Pancreas (tissue), 10 donors: ENCODE measurements at regions not wholly inside any gene's neighbourhood (a gene's known extent, or its start where the extent isn't known, plus 50 kb on each side); places are given as distances from the start of the nearest gene placed in this dataset.
A peak's percentile ranks its signal among the peaks of the same experiment; 100 is the strongest.

ENCODE experiments used
- ATAC-seq, 4 donors: fragments of 200-7000 bp; cut with Tn5 transposase; one replicate each; pipeline versions ENCODE4 v1.8.0 to v1.9.1; 2020; ENCODE audit warnings: mild to moderate bottlenecking in 4 of 4, moderate library complexity in 4 of 4
- DNase-seq, 6 donors: peaks; one replicate each; pipeline ENCODE4 v3.0.0-alpha.2; 2020
- FAIRE-seq: peaks from 2 replicates; lab custom pipeline; 2012; peaks lifted over from hg19 to GRCh38; lab: Jason Lieb, UNC
- H3K27ac ChIP-seq, 4 donors: fragments of 200-600 bp; sonication (generic); 1 replicate in 3 of 4; 2 replicates in 1 of 4; pipeline versions ENCODE4 v1.5.0 to v1.8.0; 2020
- H3K27me3 ChIP-seq, 4 donors: fragments of 200-600 bp; one replicate each; pipeline ENCODE4 v1.8.0; 2021
- H3K36me3 ChIP-seq, 3 donors: fragments of 200-600 bp; sonication (generic) in 1 of 3; one replicate each; pipeline versions ENCODE4 v1.5.0 to v1.8.0; 2020 to 2021
- H3K4me1 ChIP-seq, 3 donors: fragments of 200-600 bp; one replicate each; pipeline ENCODE4 v1.8.0; 2021
- H3K4me3 ChIP-seq, 4 donors: fragments of 200-600 bp; sonication (generic) in 2 of 4; one replicate each; pipeline versions ENCODE4 v1.5.0 to v1.8.0; 2020 to 2021
- H3K9me3 ChIP-seq, 4 donors: fragments of 200-600 bp; one replicate each; pipeline ENCODE4 v1.8.0; 2021
- WGBS, 2 donors: extraction: QIAGEN DNeasy Blood & Tissue Kit; methylation state at CpG; one replicate each; pipeline ENCODE4 v1.1.7; 2013; 5-methylcytosine and 5-hydroxymethylcytosine counted together
- intact Hi-C, 3 donors: fragments of 100-400 bp; cut with DNase I; formaldehyde crosslinking; loops; one replicate each; pipeline versions ENCODE4 v1.11.1 to v1.14.2; 2022
- TF ChIP-seq, protein P1 (sequence below), 4 donors: fragments of 200-600 bp; sonication (generic) in 3 of 4; IDR thresholded peaks; one replicate each; pipeline versions ENCODE4 v1.5.0 to v1.8.0; 2021; ENCODE audit warnings: antibody characterized with exemption in 4 of 4
- donor health status: healthy with polysubstance abuse.
- donor health status: DM: no; HTN: no; CAD: no; lungs with moderate emphysema.
- donor health status: DM: no; HTN: no; CAD: no.
- donor health status: control.
- donor health status: control.
- donor health status: Bipolar disorder and iron deficiency.
- donor health status: DM: yes; HTN: yes; CAD: no.
- donor health status: DM: no; HTN: no; CAD: no.
- donor health status: DM: no; HTN: no; CAD: no.
- donor health status: DM: yes; HTN: yes; CAD: no.

DNA sequence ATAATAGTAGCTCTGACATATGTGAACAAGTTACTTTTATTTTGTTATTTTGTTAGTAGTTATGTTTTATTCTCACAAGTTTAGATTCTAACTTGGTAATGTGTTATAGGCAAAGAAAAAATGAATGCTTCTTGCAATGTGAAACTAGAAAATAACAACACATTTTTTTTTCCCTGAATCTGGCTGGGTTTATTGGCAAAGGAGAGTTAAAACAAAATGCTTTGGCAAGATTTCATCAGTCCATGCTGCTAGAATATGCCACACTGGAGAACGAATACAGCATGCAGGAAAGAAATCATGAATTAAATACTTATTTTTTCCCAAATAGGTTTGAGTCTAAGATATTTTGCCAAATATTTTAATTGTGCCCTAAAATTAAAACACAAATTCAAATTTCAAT, 1048.1 kb upstream of the ACO1 start:
- WGBS, 2 donors = 28 to 33% methylated on average over 1 of the region's 1 CpG
- Histone ChIP-seq H3K4me1 (no peaks in the 10 kb centered on the region), H3K27me3 (no peaks in the 10 kb centered on the region), H3K9me3 (no peaks in the 10 kb centered on the region), H3K27ac (no peak overlapping the region), H3K4me3 (no peak overlapping the region), H3K36me3 (no peaks in the 10 kb centered on the region)
- no peak for DNase-seq
- TF ChIP-seq, protein P1, sequence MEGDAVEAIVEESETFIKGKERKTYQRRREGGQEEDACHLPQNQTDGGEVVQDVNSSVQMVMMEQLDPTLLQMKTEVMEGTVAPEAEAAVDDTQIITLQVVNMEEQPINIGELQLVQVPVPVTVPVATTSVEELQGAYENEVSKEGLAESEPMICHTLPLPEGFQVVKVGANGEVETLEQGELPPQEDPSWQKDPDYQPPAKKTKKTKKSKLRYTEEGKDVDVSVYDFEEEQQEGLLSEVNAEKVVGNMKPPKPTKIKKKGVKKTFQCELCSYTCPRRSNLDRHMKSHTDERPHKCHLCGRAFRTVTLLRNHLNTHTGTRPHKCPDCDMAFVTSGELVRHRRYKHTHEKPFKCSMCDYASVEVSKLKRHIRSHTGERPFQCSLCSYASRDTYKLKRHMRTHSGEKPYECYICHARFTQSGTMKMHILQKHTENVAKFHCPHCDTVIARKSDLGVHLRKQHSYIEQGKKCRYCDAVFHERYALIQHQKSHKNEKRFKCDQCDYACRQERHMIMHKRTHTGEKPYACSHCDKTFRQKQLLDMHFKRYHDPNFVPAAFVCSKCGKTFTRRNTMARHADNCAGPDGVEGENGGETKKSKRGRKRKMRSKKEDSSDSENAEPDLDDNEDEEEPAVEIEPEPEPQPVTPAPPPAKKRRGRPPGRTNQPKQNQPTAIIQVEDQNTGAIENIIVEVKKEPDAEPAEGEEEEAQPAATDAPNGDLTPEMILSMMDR (IDR thresholded peaks at IDR 0.05) = no peak
- intact Hi-C loops = no loop called here
- no peak for ATAC-seq
- no peak for FAIRE-seq

DNA sequence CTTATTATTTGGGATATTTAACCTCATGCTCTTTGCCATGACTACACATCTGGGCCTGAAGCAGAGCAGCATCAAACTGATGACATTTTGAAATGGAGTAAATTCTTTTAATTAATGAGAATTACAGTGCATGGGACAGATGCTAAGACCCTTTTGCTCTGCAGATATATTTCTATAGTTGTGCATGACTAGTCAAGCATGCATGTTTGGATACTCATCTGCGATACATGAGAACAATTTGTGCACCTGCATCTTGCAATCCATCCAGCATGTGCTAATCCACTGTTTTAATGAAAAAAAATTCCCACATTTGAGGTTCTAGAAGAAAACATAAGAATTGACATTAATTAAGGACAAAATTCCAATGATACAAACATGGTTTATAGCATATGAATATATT, 1047.6 kb upstream of the ACO1 start:
- WGBS, 2 donors = 85% methylated on average over 1 of the region's 1 CpG
- no peak for DNase-seq
- H3K36me3 ChIP-seq = no peaks in the 10 kb centered on the region
- intact Hi-C loops = no loop called here
- no peaks in the 10 kb centered on the region for H3K9me3 ChIP-seq
- no peak for FAIRE-seq
- H3K27me3 ChIP-seq = no peaks in the 10 kb centered on the region
- H3K4me3 ChIP-seq = no peak overlapping the region
- ATAC-seq = no peak
- H3K27ac ChIP-seq = no peak overlapping the region
- TF ChIP-seq, protein P1 (IDR thresholded peaks at IDR 0.05) = no peak
- H3K4me1 ChIP-seq = no peaks in the 10 kb centered on the region

DNA sequence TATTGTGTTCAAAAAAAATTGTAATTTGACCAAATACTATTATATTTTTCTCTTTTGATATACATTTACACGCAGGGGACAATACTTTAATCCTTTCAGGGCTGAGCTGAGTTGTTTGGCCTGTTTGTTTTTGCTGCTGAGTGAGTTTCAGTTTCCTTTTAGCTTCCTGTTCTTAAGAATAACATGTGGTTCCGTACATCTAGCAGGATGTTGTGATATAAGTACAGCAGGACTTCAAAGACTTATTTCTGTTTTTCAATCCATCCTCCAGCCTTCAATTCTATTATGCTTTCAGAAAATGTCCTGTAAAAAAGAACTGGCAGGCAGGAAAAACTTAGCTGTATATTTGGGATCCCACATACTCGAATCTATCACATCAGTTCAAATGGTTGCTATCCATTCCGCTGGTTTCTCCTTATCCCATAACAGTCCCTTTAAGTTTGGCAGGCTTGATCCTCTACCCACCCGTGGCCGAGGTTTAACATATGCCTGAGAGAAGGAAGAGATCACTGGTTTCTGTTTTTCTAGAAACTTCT, 1037.3 kb upstream of the ACO1 start:
- no peak for FAIRE-seq
- WGBS, 2 donors = 45 to 60% methylated on average over 6 of the region's 6 CpGs
- H3K9me3 ChIP-seq = peaks cover 0 to 3% (median 0%) of the 10 kb centered on the region in 4 donors

DNA sequence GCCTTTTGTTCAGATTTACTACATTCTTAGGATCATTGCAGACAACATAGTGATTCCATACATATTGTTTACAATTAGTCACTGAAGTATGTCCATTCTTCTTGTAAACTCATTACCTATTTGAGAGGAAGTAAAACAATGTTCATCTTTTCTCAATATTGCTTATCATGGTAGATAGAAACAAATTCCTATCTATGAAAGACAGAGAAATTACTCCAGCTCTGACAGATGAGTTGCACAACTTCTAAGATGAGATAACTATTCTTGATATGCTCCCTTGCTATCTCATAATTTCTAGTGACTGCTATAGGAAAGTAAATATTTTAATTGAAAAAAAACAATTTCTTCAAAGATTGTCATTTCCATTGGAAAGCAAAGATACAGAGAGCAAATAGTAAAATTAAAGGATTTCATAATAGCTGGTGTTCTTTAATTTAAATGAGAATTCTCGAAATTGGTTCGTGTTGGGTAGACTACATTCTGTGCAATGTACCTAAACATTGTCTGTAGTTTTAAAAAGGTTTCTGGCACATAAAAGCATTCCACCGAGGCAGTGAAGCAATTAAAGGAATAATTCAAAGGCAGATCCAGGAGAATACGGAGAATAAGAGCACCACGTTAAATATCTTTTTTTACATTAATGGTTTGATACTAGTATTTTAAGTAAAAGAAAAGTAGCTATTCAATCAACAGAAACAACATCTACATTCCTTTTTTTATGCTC, 1029.1 kb upstream of the ACO1 start:
- H3K9me3 ChIP-seq = no peaks in the 10 kb centered on the region
- H3K4me3 ChIP-seq = no peak overlapping the region
- ATAC-seq (no peak), DNase-seq (no peak), FAIRE-seq (no peak)
- intact Hi-C loops = no loop called here
- H3K36me3 ChIP-seq = no peaks in the 10 kb centered on the region
- no peaks in the 10 kb centered on the region for H3K27me3 ChIP-seq
- TF ChIP-seq, protein P1 (IDR thresholded peaks at IDR 0.05) = no peak
- H3K4me1 ChIP-seq = no peaks in the 10 kb centered on the region
- H3K27ac ChIP-seq = no peak overlapping the region
- 65 to 77% methylated on average over 5 of the region's 5 CpGs for WGBS, 2 donors

More for the DNA sequence above, 1037.3 kb upstream of the ACO1 start:
- TF ChIP-seq, protein P1 (IDR thresholded peaks at IDR 0.05) = no peak
- H3K27ac ChIP-seq = no peak overlapping the region
- H3K27me3 ChIP-seq = no peaks in the 10 kb centered on the region
- DNase-seq = no peak
- H3K4me3 ChIP-seq = no peak overlapping the region
- ATAC-seq = peak in 2 of 4 donors; percentile 53 to 66
- no peaks in the 10 kb centered on the region for H3K4me1 ChIP-seq
- intact Hi-C loops = no loop called here
- no peaks in the 10 kb centered on the region for H3K36me3 ChIP-seq

DNA sequence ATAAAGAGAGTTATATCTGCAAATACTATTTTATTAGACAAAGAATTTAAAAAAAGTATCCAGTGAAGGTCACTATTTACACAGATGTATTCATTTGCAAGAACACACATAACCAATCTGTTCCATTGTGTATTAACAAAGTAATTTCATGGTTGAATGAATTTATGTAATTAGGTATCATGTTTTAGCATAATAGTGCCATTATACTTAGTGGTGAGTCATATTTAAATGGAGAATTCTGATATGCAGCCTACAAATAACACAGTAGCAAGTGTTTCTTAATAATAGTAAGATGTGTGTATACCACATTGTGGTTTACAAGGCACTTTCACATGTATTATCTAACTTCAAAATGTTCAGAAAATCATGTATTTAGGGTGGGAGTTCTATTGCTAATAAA, 1028.5 kb upstream of the ACO1 start:
- no peak for FAIRE-seq
- no peaks in the 10 kb centered on the region for H3K36me3 ChIP-seq
- no peak overlapping the region for H3K4me3 ChIP-seq
- no peak for ATAC-seq
- H3K4me1 ChIP-seq = no peaks in the 10 kb centered on the region
- DNase-seq = no peak
- H3K27me3 ChIP-seq = no peaks in the 10 kb centered on the region
- intact Hi-C loops = no loop called here
- H3K9me3 ChIP-seq = no peaks in the 10 kb centered on the region
- TF ChIP-seq, protein P1 (IDR thresholded peaks at IDR 0.05) = no peak
- no peak overlapping the region for H3K27ac ChIP-seq
